Body of pancreas (tissue), 4 donors: ENCODE measurements at regions not wholly inside any gene's neighbourhood (a gene's known extent, or its start where the extent isn't known, plus 50 kb on each side); places are given as distances from the start of the nearest gene placed in this dataset.

Experiments used
- ATAC-seq: fragments of 150-250 bp; one replicate; pipeline ENCODE4 v1.9.1; 2016
- DNase-seq, 4 donors: peaks; one replicate each; pipeline ENCODE4 v3.0.0-alpha.2; 2019
- H3K27ac ChIP-seq, 4 donors: fragments of 200-600 bp; sonication (generic); 1 replicate in 3 of 4; 2 replicates in 1 of 4; pipeline versions ENCODE4 v1.5.1 to v1.6.1; 2016 to 2019; ENCODE audit warnings: mild to moderate bottlenecking in 1 of 4, mixed read lengths in 1 of 4, moderate library complexity in 1 of 4
- H3K27me3 ChIP-seq, 2 donors: fragments of 200-600 bp; sonication (generic); one replicate each; pipeline ENCODE4 v1.6.0; 2016; ENCODE audit warnings: mild to moderate bottlenecking in 1 of 2
- H3K36me3 ChIP-seq, 2 donors: fragments of 200-600 bp; sonication (generic); replicated peaks in 1 of 2; 2 replicates each; pipeline ENCODE4 v1.5.1; 2016; ENCODE audit warnings: low read depth in 2 of 2; ENCODE audit not compliant: insufficient read depth in 1 of 2
- H3K4me1 ChIP-seq: fragments of 200-600 bp; sonication (generic); one replicate; pipeline ENCODE4 v1.6.0; 2016
- H3K4me3 ChIP-seq, 2 donors: fragments of 200-600 bp; sonication (generic); 1 replicate in 1 of 2; 2 replicates in 1 of 2; pipeline ENCODE4 v1.5.1; 2016 to 2019
- H3K9me3 ChIP-seq, 3 donors: fragments of 200-600 bp; sonication (generic); 1 replicate in 2 of 3; 2 replicates in 1 of 3; pipeline ENCODE4 v1.5.1; 2016
- CTCF ChIP-seq, 7 experiments: fragments of 450-650 bp in 4 of 7; fragments of 200-600 bp in 3 of 7; sonication (generic) in 3 of 7; IDR thresholded peaks; one replicate each; pipeline ENCODE4 v1.5.1; 2016 to 2019; ENCODE audit warnings: antibody characterized with exemption in 7 of 7
- POLR2A ChIP-seq, 3 donors: fragments of 450-650 bp; IDR thresholded peaks; one replicate each; pipeline ENCODE4 v1.6.1; 2016; ENCODE audit warnings: antibody characterized with exemption in 3 of 3, mild to moderate bottlenecking in 2 of 3
- WGBS, 2 donors: methylation state at CpG; one replicate each; pipeline ENCODE4 v1.1.5; 2017; 5-methylcytosine and 5-hydroxymethylcytosine counted together
- intact Hi-C: fragments of 100-400 bp; cut with DNase I; formaldehyde crosslinking; loops from one replicate; pipeline ENCODE4 v1.15.1; 2023

DNA sequence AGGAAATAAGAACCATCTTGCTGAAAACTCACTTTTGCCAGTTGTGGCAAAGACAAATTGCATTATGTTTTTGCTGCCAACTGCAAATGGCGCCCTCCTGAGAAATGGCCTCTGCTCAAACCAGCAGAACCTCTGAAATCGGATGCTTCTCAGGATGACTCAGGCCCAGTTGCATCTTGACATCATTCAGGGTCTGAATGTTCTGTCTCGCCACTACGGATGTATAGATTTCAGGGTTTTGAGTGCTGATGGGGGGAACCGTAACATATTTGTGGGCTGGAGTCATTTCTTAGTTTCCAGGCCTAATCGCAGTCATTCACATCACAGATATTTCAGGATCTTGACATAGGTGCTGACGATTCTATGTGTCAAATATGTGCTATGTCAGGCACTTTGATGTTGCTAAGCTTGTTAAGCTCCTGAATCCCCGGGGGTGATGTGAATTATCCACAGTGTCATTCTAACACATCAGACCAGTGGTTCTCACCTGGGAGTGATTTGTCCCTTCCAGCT lies 207.1 kb downstream of the NFATC2 start:
- ATAC-seq (no peak), DNase-seq (no peak)
- TF ChIP-seq CTCF (IDR thresholded peaks at IDR 0.05), result no peak
- no peak for TF ChIP-seq POLR2A (IDR thresholded peaks at IDR 0.05)
- Histone ChIP-seq H3K4me3 (no peak overlapping the region), H3K9me3 (no peaks in the 10 kb centered on the region), H3K4me1 (no peaks in the 10 kb centered on the region), H3K27ac (no peak overlapping the region), H3K36me3 (no peaks in the 10 kb centered on the region), H3K27me3 (no peaks in the 10 kb centered on the region)
- WGBS, 2 donors, result 68 to 71% methylated on average over 8 of the region's 8 CpGs
- intact Hi-C loops, result no loop called here

DNA sequence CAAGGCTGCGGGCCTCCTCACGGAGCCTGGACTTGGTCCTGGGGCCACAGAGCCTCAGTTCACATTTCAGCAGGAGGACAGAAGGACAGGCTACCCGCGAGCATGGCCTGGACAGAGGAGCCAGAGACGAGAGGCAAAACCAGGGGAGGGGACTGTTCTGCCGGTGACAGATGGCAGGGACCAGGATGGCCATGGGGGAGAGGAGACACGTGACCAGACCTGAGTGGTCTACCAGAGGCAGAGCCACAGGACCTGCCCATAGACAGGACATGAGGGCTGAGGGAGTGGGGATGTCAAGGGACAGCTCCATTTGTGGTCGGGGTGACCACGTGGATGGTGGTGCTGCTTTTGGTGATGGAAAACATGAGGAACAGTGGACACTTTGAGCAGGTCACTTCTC lies 207.9 kb downstream of the NFATC2 start:
- DNase-seq, result no peak
- intact Hi-C loops, result no loop called here
- ATAC-seq, result no peak
- no peak for TF ChIP-seq POLR2A (IDR thresholded peaks at IDR 0.05)
- no peak for TF ChIP-seq CTCF (IDR thresholded peaks at IDR 0.05)
- Histone ChIP-seq H3K36me3 (no peaks in the 10 kb centered on the region), H3K27me3 (no peaks in the 10 kb centered on the region), H3K4me3 (no peak overlapping the region), H3K4me1 (no peaks in the 10 kb centered on the region), H3K9me3 (no peaks in the 10 kb centered on the region), H3K27ac (no peak overlapping the region)
- 79 to 84% methylated on average over 9 of the region's 9 CpGs for WGBS, 2 donors

DNA sequence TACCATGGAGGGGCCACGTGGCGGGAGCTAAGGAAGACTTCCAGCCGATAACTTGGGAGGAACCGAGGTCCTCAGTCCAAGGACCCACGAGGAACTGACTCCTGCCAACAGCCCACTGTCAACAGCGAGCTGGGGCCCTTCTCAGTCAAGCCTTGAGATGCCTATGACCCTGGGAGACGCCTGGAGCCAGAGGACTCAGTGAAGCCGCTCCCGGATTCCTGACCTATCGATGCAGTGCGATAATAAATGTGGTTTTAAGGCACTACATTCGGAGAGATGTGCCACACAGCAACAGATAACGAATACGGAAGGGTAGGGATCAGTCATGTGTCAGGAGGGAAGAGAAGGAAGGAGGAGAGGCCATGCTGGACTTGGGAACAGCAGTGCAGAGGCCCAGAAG lies 208.5 kb downstream of the NFATC2 start:
- ATAC-seq (no peak), DNase-seq (no peak)
- WGBS, 2 donors, result 78 to 82% methylated on average over 14 of the region's 14 CpGs
- Histone ChIP-seq H3K36me3 (no peaks in the 10 kb centered on the region), H3K4me1 (no peaks in the 10 kb centered on the region), H3K27me3 (no peaks in the 10 kb centered on the region), H3K27ac (no peak overlapping the region), H3K9me3 (no peaks in the 10 kb centered on the region), H3K4me3 (no peak overlapping the region)
- intact Hi-C loops, result no loop called here
- TF ChIP-seq CTCF (IDR thresholded peaks at IDR 0.05), result no peak
- TF ChIP-seq POLR2A (IDR thresholded peaks at IDR 0.05), result no peak

GRCh38 chr20:51333446-51333845 lies 209.1 kb downstream of the NFATC2 start:
- no peaks in the 10 kb centered on the region for H3K36me3 ChIP-seq
- H3K27me3 ChIP-seq, result no peaks in the 10 kb centered on the region
- intact Hi-C loops, result no loop called here
- ATAC-seq, result no peak
- no peak for DNase-seq
- H3K4me3 ChIP-seq, result no peak overlapping the region
- TF ChIP-seq CTCF (IDR thresholded peaks at IDR 0.05), result no peak
- TF ChIP-seq POLR2A (IDR thresholded peaks at IDR 0.05), result no peak
- no peak overlapping the region for H3K27ac ChIP-seq
- 72 to 74% methylated on average over 3 of the region's 3 CpGs for WGBS, 2 donors
- no peaks in the 10 kb centered on the region for H3K4me1 ChIP-seq
- no peaks in the 10 kb centered on the region for H3K9me3 ChIP-seq

- ATAC-seq, result no peak
- WGBS, 2 donors, result 65 to 83% methylated on average over 10 to 19 of the region's 19 CpGs
Observed at GRCh38 chr20:51331481-51331880, 211.0 kb downstream of the NFATC2 start.

More at GRCh38 chr20:51331481-51331880, 211.0 kb downstream of the NFATC2 start:
- Histone ChIP-seq H3K4me1 (no peaks in the 10 kb centered on the region), H3K36me3 (no peaks in the 10 kb centered on the region), H3K27ac (no peak overlapping the region), H3K27me3 (no peaks in the 10 kb centered on the region), H3K9me3 (no peaks in the 10 kb centered on the region), H3K4me3 (no peak overlapping the region)
- TF ChIP-seq POLR2A (IDR thresholded peaks at IDR 0.05) (no peak), CTCF (IDR thresholded peaks at IDR 0.05) (no peak)
- intact Hi-C loops, result no loop called here
- no peak for DNase-seq
